ENCODE measurements at regions not wholly inside any gene's neighbourhood (a gene's known extent, or its start where the extent isn't known, plus 50 kb on each side); places are given as distances from the start of the nearest gene placed in this dataset.

DNA sequence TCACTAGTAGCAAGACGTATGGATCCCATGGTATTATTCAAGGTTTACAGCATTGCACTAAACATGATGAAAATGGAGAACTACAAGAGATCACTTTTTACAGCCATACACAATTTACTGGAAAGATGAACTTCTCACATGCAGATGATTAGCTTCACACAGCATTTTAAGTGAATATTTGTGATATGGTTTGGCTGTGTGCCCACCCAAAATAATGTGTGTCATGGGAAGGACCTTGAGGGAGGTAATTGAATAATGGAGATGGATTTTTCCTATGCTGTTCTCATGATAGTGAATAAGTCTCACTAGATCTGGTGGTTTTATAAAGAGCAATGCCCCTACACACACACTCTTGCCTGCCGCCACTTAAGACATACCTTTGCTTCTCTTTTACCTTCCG lies 662.0 kb upstream of the CCDC54 start:
- TF ChIP-seq CTCF (IDR thresholded peaks at IDR 0.05; ENCODE audit: low read length) (no peak), EZH2 (IDR thresholded peaks at IDR 0.05; ENCODE audit: borderline replicate concordance, low read length) (no peak)

Data from OCI-LY1 (cell line).